ENCODE measurements at regions not wholly inside any gene's neighbourhood (a gene's known extent, or its start where the extent isn't known, plus 50 kb on each side); places are given as distances from the start of the nearest gene placed in this dataset.

- Histone ChIP-seq H3K27me3 (replicated peaks; ENCODE audit: insufficient read depth) (no peaks in the 10 kb centered on the region), H3K36me3 (no peaks in the 10 kb centered on the region), H3K4me3 (no peak overlapping the region), H3K27ac (no peak overlapping the region), H3K4me1 (ENCODE audit: control insufficient read depth in 1 of 2, low read depth in 2 of 2) (peaks cover 6 to 12% of the 10 kb centered on the region in 2 donors), H3K9me3 (no peaks in the 10 kb centered on the region)
- ATAC-seq (ENCODE audit: insufficient number of reproducible peaks, low FRiP score, low read depth): no peak
- no peak for DNase-seq (ENCODE audit: low spot score)
- no peak for TF ChIP-seq CTCF (IDR thresholded peaks at IDR 0.05)
Measured at GRCh38 chr4:15362541-15362940, 65.3 kb upstream of the C1QTNF7 start.

DNA sequence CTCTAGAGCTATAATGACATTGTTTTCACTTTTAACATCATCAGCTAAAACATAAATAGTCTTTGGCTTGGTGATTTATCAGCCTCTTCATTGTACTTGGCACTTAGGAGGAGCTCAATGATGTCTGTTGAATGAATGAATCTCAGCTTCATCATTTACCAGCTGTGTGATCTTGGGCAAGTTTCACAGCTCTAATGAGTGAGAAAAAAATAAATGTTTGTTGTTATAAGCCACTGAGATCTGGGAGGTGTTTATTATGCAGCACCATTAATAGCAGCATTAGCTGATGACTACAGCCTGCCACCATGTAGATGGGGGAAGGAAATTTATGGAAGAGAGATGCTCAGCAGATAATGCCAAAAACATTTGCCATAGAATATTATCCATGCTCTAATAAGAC, 63.6 kb upstream of the C1QTNF7 start:
- Histone ChIP-seq H3K4me3 (no peak overlapping the region), H3K36me3 (no peaks in the 10 kb centered on the region), H3K27me3 (replicated peaks; ENCODE audit: insufficient read depth) (no peaks in the 10 kb centered on the region), H3K9me3 (no peaks in the 10 kb centered on the region), H3K4me1 (ENCODE audit: control insufficient read depth in 1 of 2, low read depth in 2 of 2) (peaks cover 6 to 12% of the 10 kb centered on the region in 2 donors), H3K27ac (no peak overlapping the region)
- no peak for TF ChIP-seq CTCF (IDR thresholded peaks at IDR 0.05)
- ATAC-seq (ENCODE audit: insufficient number of reproducible peaks, low FRiP score, low read depth) (no peak), DNase-seq (ENCODE audit: low spot score) (no peak)

- DNase-seq (ENCODE audit: low spot score): no peak
- TF ChIP-seq CTCF (IDR thresholded peaks at IDR 0.05): no peak
- Histone ChIP-seq H3K36me3 (no peaks in the 10 kb centered on the region), H3K4me3 (no peak overlapping the region), H3K27me3 (replicated peaks; ENCODE audit: insufficient read depth) (no peaks in the 10 kb centered on the region), H3K27ac (no peak overlapping the region), H3K4me1 (ENCODE audit: control insufficient read depth in 1 of 2, low read depth in 2 of 2) (peaks cover 13 to 23% of the 10 kb centered on the region in 2 donors), H3K9me3 (no peaks in the 10 kb centered on the region)
- no peak for ATAC-seq (ENCODE audit: insufficient number of reproducible peaks, low FRiP score, low read depth)
Measured at GRCh38 chr4:15365641-15366040, 62.2 kb upstream of the C1QTNF7 start.

DNA sequence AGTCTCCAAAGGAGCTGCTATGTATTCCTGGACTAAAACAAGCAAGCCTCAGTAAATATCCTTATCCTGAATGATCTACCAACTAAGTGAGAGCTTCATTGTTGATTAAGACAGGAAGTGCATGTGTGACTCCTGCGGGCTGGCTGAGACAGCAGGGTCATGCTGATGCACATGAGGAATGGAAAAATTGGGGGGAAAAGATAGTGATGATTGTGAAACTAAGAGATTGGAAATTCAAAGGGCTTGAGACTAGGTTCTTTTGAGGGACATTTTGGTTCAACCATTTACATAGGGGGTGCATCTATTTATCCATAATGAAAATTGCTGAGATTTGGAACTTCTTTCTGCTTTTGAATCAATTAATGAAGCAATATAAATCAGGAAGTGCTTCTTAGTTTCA, 61.1 kb upstream of the C1QTNF7 start:
- DNase-seq (ENCODE audit: low spot score): no peak
- H3K27ac ChIP-seq: peak overlapping the region in 1 of 2 donors; percentile 7
- no peak for ATAC-seq (ENCODE audit: insufficient number of reproducible peaks, low FRiP score, low read depth)
- H3K4me3 ChIP-seq: no peak overlapping the region
- H3K27me3 ChIP-seq (replicated peaks; ENCODE audit: insufficient read depth): no peaks in the 10 kb centered on the region
- H3K4me1 ChIP-seq (ENCODE audit: control insufficient read depth in 1 of 2, low read depth in 2 of 2): peaks cover 17 to 34% of the 10 kb centered on the region in 2 donors
- no peaks in the 10 kb centered on the region for H3K9me3 ChIP-seq
- no peak for TF ChIP-seq CTCF (IDR thresholded peaks at IDR 0.05)
- H3K36me3 ChIP-seq: no peaks in the 10 kb centered on the region

- H3K27ac ChIP-seq: no peak overlapping the region
- H3K27me3 ChIP-seq (replicated peaks; ENCODE audit: insufficient read depth): no peaks in the 10 kb centered on the region
- no peak for TF ChIP-seq CTCF (IDR thresholded peaks at IDR 0.05)
- H3K4me3 ChIP-seq: no peak overlapping the region
- DNase-seq (ENCODE audit: low spot score) (no peak), ATAC-seq (ENCODE audit: insufficient number of reproducible peaks, low FRiP score, low read depth) (no peak)
- no peaks in the 10 kb centered on the region for H3K36me3 ChIP-seq
- no peaks in the 10 kb centered on the region for H3K9me3 ChIP-seq
- peaks cover 20 to 48% of the 10 kb centered on the region in 2 donors for H3K4me1 ChIP-seq (ENCODE audit: control insufficient read depth in 1 of 2, low read depth in 2 of 2)
Measured at GRCh38 chr4:15368856-15369255, 59.0 kb upstream of the C1QTNF7 start.
